ENCODE measurements at regions not wholly inside any gene's neighbourhood (a gene's known extent, or its start where the extent isn't known, plus 50 kb on each side); places are given as distances from the start of the nearest gene placed in this dataset.
A peak's percentile ranks its signal among the peaks of the same experiment; 100 is the strongest.

- no peaks in the 10 kb centered on the region for H3K27me3 ChIP-seq (ENCODE audit: insufficient read depth)
- peaks cover 8% of the 10 kb centered on the region for H3K36me3 ChIP-seq (ENCODE audit: insufficient read depth)
- H3K4me1 Mint-ChIP-seq = peaks cover 10% of the 10 kb centered on the region
- no peak overlapping the region for H3K27ac Mint-ChIP-seq
- H3K4me3 Mint-ChIP-seq = no peak overlapping the region
- no peak overlapping the region for H3K4me3 ChIP-seq
- no peaks in the 10 kb centered on the region for H3K9me2 ChIP-seq (ENCODE audit: insufficient read depth)
- no peaks in the 10 kb centered on the region for H3K27me3 Mint-ChIP-seq (ENCODE audit: insufficient read depth, low read depth, poor library complexity)
- peak overlapping the region; percentile 84 for H2AFZ ChIP-seq
- TF ChIP-seq REST (IDR thresholded peaks at IDR 0.05; ENCODE audit: unreplicated experiment) (no peak), ZNF462 (CRISPR knock-in tag; IDR thresholded peaks at IDR 0.05) (no peak), ZNF331 (CRISPR knock-in tag; IDR thresholded peaks at IDR 0.05; ENCODE audit: low read depth) (no peak), CREB1 (CRISPR knock-in tag; IDR thresholded peaks at IDR 0.05; ENCODE audit: low read depth) (no peak), EZH2 (IDR thresholded peaks at IDR 0.05; ENCODE audit: low read depth, unreplicated experiment) (no peak)
- ATAC-seq = no peak; the same call in 2 of the 3 replicates
- peak; percentile 8 for DNase-seq (ENCODE audit: low spot score)
- H3K36me3 Mint-ChIP-seq (ENCODE audit: low read depth) = peaks cover 12% of the 10 kb centered on the region
- H4K20me1 ChIP-seq (replicated peaks; ENCODE audit: insufficient read depth) = no peaks in the 10 kb centered on the region
- H3K9me3 Mint-ChIP-seq = peaks cover 14% of the 10 kb centered on the region
- H3K4me2 ChIP-seq = no peak overlapping the region
- no peaks in the 10 kb centered on the region for H3F3A ChIP-seq (replicated peaks; ENCODE audit: low read depth)
- no peak overlapping the region for H3K27ac ChIP-seq (ENCODE audit: low read depth)
- no peaks in the 10 kb centered on the region for H3K4me1 ChIP-seq (ENCODE audit: insufficient read depth)
- H3K79me2 ChIP-seq (replicated peaks; ENCODE audit: insufficient read depth) = no peaks in the 10 kb centered on the region
These were observed 306.8 kb upstream of the CNR1 start for GRCh38 chr6:88472851-88473525.
